Stimulated activated CD4-positive, alpha-beta T cell treated with anti-CD3 and anti-CD28 coated beads, Interleukin-12 subunit alpha, Interleukin-12 subunit beta, amount 100 ng/mL, for 48 hours (primary cell): ENCODE measurements at regions not wholly inside any gene's neighbourhood (a gene's known extent, or its start where the extent isn't known, plus 50 kb on each side); places are given as distances from the start of the nearest gene placed in this dataset.

Experiments used
- DNase-seq, 3 donors: peaks; one replicate each; pipeline ENCODE4 v3.0.0-alpha.2; 2020; ENCODE audit warnings: low read depth in 2 of 3, low spot score in 1 of 3

DNA sequence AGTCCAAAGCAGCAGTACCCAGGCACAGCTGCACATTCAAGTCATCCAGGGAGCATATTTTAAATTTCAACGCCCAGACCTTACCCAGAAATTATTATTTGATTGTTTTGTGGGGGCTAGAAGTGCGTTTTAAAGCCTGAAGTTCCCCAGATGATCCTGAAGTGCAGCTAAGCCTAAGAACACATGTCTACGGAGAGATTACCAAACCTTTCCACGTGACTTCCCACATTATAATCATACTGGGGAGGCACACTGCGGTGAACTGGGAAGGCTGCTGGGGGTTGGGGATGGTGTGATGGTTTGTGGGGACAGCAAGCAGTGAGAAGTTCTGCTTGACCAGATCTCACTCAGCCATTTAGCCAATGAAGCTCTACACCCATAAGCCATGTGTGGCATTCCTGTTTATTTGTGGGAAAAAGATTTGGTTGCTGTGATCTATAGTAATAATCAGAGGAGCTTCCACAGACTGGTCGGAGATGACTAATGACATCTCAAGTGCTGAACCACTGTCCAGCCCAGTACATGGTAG is 93.4 kb upstream of the CDH6 start:
- no peak for DNase-seq

DNA sequence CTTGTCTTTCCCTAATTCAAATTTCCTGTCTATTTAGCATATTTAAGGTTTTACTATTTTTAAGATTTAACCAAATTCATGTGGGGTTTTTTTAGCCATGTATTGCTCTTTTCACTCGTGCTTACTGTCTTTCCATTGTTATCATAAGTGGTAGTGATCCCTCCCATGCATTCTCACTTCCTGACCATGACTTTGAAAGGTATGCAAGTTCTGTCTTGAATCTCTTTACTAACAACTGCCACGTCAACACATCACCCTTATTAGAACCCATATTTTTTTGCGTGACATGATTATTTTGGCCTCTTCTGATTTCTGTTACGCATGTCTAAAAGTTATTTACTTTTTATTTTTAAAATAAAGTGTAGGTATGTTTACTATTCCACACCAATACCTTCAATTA is 94.7 kb upstream of the CDH6 start:
- DNase-seq: no peak

DNA sequence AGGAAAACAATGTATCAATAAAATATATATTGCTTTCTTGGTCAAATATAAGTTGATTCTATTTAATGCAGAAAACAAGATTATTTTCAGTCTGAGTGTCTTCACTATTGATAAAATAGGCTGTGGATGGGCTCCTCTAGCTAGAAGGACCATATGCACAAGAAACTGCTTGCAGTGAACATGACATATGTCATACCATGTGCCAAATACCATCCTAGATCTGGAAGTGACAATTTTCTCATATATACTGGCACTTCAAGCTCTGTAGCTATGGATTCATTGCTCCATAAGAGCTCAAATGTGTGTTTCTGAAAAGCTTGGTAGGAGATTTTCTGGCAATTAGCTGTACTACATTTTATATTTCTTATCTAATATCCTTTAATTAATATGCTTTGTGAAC is 95.6 kb upstream of the CDH6 start:
- DNase-seq: no peak

DNA sequence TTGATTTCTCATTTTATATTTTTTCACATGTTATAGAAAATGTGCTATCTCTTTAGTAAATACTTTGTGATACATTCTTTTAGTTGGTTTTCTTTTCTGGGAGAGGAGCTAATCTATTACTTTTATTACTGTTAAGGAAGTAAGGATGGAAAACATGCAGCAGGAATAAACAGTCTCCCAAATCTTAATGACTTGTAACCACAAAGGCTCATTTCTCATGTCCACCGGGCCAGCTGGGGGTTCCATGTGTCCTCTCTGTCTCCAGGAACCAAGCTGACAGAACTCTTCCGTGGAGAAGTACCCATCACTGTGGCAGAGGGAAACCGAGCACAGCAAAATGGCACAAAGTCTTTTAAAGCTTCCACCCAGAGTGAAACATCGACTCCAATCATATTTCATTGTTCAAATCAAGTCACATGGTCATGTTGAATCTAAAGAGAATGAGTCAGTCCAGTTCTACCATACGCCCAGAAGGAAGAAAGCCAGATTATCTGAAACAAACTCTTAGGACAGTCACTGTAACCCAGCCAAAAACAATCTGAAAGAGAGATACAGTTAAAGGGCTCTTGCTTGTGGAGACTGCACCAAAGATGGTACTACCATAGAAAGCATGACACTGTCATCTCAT is 97.1 kb upstream of the CDH6 start:
- no peak for DNase-seq

DNA sequence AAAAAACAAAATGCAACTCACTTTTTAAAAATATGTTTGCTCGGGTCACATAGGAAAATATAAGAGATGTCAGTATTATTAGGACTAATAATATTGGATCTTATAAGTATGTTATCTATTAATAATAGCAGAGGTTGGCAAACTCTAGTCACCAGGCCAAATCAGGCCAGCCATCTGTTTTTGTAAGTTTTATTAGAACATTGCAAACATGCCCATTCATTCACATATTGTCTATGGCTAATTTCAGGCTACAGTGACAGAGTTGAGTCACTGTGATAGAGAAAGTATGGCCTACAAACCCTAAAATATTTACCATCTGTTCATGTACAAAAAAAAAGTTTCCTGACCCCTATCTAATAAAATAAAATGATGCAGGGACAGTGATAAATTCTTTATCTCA is 97.7 kb upstream of the CDH6 start:
- no peak for DNase-seq

DNA sequence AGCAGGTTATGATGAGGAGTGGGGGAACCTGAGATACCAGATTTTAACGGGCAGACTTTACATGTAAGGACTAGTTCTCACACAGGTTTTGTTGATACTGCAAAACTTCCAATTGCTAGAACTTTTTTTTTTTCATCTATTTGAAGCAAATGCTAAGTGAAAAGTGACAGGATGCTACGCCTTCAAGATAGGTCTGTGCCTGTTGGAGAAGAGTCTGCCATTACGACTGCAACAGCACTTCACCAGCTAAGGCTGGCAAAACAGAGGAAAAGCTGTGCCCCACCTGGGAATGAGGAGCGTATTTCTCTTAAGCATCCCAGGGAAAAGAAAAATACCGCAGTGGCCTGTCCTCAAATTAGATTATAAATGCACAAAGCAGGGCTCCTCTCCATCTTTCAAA is 102.0 kb upstream of the CDH6 start:
- DNase-seq: no peak

DNA sequence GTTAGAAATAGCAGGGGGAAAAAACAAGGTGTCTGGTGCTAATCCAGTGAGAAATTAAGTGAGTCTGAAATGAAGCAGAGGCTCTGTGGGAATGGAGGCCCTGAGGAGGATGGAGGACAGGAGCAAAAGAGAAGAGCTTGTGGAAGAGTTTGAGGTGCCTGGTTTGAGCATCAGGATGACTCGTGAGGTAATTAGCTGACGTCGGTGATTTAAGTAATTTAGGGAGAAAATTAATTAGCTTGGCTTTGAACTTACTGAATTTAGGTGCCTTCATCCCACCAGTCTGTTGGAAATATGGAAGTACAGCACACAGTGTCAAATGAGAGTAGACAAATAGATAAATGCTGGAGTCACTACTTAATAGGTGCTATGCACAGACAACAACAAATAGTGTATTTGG is 103.0 kb upstream of the CDH6 start:
- no peak for DNase-seq

DNA sequence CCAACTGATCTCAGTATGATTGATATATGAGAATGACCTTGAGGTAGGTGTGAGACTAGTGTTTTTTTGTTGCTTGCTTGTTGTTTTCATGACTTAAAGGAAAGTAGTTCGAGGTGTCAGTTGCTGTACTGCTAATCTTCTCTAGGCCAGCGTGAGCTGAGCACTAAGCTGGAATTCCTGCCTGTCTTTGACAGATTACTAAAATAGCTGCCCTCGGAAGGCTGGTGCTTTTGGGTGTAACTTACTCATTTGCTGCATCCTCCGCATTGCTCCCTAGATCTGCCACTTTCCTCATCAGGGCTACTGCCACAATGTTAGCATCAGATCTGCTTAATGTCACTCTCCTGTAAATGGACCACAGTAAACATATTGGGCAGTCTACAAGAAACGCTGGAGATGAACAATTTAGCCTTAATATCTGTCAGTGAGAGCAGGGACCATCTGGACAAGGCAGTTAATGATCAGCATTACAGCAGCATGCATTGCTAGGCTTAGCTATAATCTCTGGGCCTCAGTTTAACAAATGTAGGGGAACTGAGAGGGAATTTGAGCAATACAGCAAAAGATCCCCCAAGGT is 106.6 kb upstream of the CDH6 start:
- no peak for DNase-seq

DNA sequence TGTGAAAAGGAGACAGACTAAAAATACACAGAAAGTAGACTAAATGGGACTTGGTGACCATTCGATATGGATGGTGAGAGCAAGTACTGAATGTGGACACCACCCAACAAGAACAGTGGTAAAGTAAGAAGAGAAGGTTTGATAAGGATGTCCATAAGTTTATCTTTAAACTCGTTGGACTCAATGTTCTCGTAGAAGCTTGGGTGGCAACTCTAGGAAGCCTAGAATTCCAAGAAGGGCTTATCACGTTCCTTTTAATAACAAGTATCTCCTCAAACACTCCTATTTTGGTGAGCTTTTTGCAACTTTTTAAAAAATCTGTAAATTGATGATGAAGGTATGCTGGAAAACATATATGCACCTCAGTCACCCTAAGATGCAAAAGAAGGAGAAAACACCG is 108.6 kb upstream of the CDH6 start:
- DNase-seq: no peak

DNA sequence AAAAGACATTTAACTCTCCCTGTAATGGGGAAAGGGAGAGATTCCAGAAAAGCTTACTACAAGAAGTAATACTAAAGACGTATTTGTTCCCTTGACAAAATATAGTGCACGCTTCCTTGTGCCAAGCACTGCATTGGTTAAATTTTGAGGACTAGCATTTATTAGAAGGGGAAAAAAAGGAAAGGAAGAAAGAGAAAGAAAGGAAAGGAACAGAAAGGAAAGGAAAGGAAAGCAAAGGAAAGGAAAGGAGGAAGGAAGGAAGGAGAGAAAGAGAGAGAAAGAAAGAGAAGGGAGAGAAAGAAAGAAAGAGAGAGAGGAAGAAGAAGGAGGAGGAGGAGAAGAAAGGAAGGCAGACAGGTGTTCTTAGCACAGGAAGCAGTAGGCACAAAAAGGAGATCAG is 110.1 kb upstream of the CDH6 start:
- no peak for DNase-seq

DNA sequence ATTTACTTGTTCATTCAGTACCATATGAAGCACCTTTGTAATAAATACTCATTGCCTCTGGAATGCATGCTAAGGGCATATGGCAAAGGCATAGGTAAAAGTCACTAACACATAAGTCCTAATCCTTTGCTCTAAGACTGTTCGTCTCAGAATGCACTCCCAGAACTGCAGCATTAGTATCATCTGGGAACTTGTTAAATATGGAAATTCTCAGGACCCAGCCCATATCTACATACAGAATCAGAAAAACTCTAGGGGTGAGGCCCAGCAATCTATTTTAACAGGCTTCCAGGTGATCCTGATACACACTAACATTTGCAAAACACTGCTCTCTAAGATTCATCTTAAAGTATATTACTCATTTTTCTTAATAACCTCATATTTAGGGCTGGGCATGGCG is 113.8 kb upstream of the CDH6 start:
- DNase-seq: no peak

DNA sequence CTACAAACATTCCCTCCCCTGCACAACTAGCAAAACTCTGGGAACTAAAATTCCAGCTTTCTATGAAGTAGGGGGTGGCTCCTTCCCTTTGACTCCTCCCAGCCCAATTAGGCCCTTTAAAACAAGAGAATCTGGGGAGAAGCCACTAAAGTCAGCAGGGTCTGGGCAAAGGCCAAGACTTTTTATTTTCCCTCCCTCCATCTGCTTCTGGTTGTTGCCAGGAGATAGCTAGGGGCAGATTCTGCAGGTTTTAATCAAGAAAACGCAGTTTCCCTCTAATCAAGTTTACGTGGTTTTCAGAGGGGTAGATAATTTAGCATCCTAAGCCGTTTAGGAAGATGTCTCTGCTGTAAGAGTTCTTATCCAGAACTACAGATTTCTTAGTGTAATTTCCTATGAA is 114.5 kb upstream of the CDH6 start:
- no peak for DNase-seq

DNA sequence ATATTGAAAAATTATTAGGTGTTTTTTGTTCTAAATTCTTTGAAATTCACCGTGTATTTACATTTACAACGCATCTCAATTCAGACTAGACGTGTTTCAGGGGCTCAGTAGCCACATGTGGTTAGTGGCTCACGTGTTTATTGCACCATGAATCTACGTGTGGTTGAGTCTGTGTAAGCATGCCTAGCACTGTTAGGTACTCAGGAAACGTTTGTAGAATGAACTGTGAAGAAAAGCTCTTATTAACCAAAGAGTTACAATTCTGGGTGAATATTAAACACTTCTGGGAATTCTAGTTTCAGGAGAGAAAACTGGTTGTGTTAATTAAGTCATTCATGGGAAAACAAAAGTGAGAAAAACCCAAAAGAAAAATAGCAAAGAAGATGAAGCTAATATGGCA is 117.5 kb upstream of the CDH6 start:
- DNase-seq: no peak

DNA sequence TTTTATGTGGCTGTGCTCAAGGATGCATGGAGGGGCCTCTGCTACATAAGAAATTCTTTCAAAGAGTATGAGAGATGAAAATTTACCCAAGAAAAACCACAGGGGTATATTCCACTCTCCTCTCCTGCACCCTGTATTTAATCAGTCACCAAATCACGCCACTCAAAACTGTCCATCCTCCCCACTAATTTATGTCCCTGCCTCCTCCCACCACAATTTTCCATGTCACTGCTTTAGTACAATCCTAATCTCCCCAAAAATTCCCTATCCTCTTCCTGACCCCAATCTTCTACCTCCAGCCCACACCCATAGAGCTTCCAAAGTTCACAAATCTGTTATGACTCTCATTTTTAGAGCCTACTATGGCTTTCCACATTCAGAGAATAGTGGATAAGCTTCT is 125.2 kb upstream of the CDH6 start:
- DNase-seq: no peak

DNA sequence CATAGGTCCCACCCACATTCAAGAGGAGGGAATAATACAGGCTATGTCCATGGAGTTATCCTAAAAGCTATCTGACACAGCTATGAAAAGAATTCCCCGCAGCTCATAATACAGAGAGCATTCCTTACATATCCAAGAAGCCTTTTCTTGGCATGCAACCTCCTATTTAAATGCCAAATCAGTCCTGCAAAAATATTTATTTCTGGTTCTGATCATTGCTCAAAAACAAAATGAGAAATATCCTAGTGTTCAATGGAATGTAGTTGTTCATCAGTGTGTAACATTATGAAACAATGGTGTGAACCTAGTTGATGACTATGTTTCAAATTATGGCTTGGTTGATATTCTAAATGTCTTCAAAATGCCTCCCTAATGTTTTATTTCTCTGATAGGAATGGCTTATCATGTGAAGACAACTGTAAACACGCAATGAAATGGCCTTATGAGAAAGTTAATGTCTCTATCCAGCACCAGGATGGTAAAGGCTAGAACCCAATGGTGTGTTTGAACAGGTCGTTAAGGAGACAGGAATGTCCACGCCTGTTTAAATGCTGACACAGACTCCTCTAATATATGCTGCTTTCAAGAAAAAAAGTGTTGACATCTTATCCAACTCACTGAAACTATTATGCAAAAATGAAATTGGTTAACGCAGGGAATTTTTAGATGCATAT is 126.7 kb upstream of the CDH6 start:
- no peak for DNase-seq

DNA sequence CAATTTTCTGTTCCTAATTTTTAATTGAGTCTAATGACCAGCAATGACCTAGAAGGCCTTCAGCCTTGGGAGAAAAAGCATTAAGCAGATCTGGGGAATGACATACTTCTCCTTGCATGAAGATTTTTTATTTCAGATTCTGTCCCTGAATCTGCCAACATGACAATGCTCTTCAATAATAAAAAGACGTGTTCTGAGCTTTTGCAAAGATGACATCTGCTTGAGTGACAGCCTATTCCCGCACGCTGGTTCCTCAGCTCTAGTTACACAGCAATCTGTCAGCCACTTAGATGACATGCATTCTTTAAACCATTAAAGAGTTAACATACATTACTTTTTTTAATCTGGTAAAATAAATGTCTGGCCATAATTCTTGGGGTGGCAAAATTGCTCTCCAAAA is 129.3 kb upstream of the CDH6 start:
- DNase-seq: no peak

DNA sequence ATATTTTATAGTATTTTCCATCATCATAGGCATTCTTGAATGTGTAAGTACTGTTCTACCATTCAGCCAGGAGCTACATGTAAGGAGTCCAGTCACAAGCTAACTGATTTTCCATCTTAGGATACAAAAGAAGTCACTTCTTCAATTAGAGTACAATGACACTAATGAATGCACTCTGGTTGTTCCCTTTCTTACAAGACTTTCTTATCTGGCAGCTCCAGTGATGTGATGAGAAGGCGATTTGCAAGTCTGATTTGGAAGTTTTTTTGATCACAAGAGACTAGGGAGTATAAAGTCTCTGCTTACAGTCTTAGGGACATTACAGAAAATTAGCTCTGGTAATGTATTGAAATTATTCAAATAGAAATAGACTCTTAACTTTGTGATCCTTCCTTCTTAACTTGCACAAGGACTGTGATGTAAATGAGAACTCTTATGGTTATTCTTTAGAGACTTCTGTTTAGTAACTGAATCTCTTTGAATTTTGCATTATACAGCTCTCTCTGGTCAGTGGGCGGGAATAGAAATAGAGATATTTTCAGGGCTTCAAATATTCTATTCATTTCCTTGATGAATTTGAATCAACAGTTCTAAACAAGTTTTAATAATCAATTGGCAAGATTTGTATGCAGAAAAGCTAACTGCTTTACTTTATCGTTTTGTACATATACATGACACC is 130.4 kb upstream of the CDH6 start:
- no peak for DNase-seq

DNA sequence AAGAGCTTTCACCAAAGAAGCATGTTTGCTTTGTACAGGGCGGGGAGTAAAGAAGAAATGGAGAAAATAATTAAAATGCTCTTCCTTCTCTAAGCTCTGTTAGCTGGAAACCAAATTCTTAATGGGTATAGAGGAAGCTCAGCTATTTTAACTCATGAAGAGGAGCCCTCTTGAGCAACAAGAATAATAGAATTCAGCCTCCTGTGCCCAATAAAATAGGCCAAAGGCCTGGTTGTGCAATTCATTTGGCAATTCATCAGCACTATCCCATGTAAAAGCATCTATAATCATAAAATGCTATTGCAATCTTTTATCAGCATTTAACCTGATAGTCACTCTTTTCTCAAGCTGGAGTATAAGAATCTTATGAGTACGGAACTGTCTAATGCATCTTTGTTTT is 133.6 kb upstream of the CDH6 start:
- no peak for DNase-seq

DNA sequence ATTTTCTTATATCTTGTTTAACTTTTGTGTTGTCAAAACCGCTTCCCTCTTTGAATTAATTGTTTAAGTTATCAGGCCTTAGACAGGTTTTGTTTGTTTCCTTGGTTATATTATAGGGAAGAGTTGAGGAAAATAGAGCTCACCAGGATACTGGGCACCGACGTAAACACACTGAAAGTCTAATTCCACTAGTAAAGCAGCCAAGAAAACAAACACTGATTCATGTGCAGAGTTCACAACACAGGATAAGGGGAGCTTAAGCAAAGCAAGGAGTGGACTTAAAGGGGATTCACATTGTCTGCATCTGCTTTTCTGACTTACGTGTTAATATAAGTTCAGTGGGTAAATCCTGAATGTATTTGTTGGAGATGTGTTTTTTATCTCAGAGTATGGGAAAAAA is 139.0 kb upstream of the CDH6 start:
- DNase-seq: no peak

DNA sequence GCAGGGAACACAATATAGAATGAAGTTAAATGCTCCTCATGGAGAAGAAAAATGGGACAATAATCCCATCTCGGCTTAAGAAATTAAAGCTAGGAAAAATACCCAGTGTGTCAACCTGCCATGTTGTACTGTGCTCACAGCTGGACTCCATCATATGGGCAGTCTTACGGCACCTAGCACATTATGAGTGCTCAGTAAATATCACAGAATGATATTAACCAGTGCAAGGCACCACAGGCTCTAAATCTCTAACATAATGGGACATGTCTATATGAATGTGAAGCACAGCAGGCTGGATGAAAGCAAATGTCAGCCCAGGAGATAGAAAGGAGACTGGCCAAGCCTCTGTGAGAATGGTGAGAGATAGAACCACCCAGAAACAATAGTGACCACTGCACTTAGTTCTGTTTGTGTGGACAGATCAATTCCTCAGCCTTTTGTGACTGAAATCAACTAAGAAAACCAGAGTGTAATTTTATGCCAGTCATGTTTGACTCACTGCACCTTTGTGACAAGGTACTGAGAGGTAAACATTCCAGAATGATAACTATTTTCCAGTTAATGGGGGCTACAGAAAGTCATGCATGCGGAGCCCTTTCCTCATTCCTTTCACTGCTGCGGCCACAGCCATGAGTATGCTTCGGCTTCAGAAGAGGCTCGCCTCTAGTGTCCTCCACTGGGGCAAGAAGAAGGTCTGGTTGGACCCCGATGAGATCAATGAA is 140.4 kb upstream of the CDH6 start:
- DNase-seq: no peak

DNA sequence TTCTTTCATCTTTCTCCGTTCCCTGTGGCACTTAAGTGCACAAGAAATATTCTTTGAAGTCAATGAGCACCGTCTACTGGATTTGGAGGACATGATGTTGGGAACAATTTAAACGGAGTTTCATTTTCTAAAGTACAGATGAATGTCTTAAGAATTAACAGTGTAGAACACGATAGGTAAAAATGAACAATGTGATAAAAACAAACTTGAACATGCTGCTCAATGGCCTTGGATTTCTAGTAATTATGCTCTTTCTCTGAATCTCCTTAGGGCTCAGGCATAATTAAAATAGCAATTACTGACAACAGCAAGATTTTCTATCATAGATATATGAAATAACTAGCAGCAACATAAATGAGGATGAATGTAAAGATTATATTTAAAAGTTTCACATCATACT is 142.2 kb upstream of the CDH6 start:
- no peak for DNase-seq
